A673 (cell line): ENCODE measurements at regions not wholly inside any gene's neighbourhood (a gene's known extent, or its start where the extent isn't known, plus 50 kb on each side); places are given as distances from the start of the nearest gene placed in this dataset.

Source experiments
- BruUV-seq: library from RNA; stranded (reverse); fragments of 400-500 nt; replicated peaks from 2 replicates; lab custom pipeline; 2021; lab: Mats Ljungman, UMichigan
- CTCF ChIA-PET: fragments of 300-600 bp; sonication (Branson Sonifier 250); formaldehyde crosslinking; loops from one replicate; lab custom pipeline; 2022; ENCODE audit warnings: antibody characterized with exemption; lab: Charles Lee
- POLR2A ChIA-PET: fragments of 300-600 bp; sonication (Branson Sonifier 250); formaldehyde crosslinking; loops from one replicate; lab custom pipeline; 2022; ENCODE audit warnings: antibody characterized with exemption; ENCODE audit not compliant: low non-redundant PET; lab: Charles Lee
- DNase-seq: peaks from one replicate; pipeline ENCODE4 v3.0.0-alpha.2; 2015; ENCODE audit warnings: low spot score
- H3K27ac ChIP-seq: fragments of 200-600 bp; sonication (generic); 2 replicates; pipeline ENCODE4 v1.5.1; 2016; ENCODE audit warnings: mixed run types, low read depth, mild to moderate bottlenecking, mixed read lengths, antibody characterized with exemption, low read length; ENCODE audit not compliant: poor library complexity, severe bottlenecking
- H3K27me3 ChIP-seq: fragments of 200-600 bp; sonication (generic); replicated peaks from 2 replicates; pipeline ENCODE4 v1.6.1; 2017; ENCODE audit warnings: mixed run types, low read depth, mild to moderate bottlenecking, mixed read lengths, antibody characterized with exemption, low read length; ENCODE audit not compliant: insufficient read depth, poor library complexity
- H3K36me3 ChIP-seq: fragments of 200-600 bp; sonication (generic); 2 replicates; pipeline ENCODE4 v1.6.1; 2016; ENCODE audit warnings: mixed run types, mild to moderate bottlenecking, mixed read lengths, antibody characterized with exemption, low read length; ENCODE audit not compliant: insufficient read depth, poor library complexity, severe bottlenecking
- H3K4me1 ChIP-seq: fragments of 200-600 bp; sonication (generic); 2 replicates; pipeline ENCODE4 v1.6.1; 2017; ENCODE audit warnings: mixed run types, mild to moderate bottlenecking, mixed read lengths, antibody characterized with exemption, low read length; ENCODE audit not compliant: insufficient read depth, poor library complexity, severe bottlenecking
- H3K4me3 ChIP-seq: fragments of 200-600 bp; sonication (generic); 2 replicates; pipeline ENCODE4 v1.5.1; 2016; ENCODE audit warnings: low read depth, mixed run types, mild to moderate bottlenecking, mixed read lengths, low read length; ENCODE audit not compliant: poor library complexity, severe bottlenecking
- H3K9me3 ChIP-seq: fragments of 200-600 bp; sonication (generic); 2 replicates; pipeline ENCODE4 v1.6.1; 2016; ENCODE audit warnings: mixed run types, low read depth, mild to moderate bottlenecking, mixed read lengths, antibody characterized with exemption, low read length; ENCODE audit not compliant: poor library complexity, severe bottlenecking
- CTCF ChIP-seq: fragments of 300-800, 200-600 bp; sonication (generic); conservative IDR thresholded peaks from 2 replicates; pipeline ENCODE4 v1.5.1; 2017; ENCODE audit warnings: low read depth, mild to moderate bottlenecking, antibody characterized with exemption, low read length, moderate library complexity, mixed read lengths
- EZH2 ChIP-seq: fragments of 200-600 bp; sonication (generic); IDR thresholded peaks from 2 replicates; pipeline ENCODE4 v1.6.1; 2017; ENCODE audit warnings: borderline replicate concordance, low read depth, mild to moderate bottlenecking, mixed read lengths, antibody characterized with exemption, low read length; ENCODE audit not compliant: poor library complexity, severe bottlenecking
- intact Hi-C: fragments of 100-400 bp; cut with micrococcal nuclease; formaldehyde crosslinking; loops from one replicate; pipeline ENCODE4 v1.10.0; 2022; ENCODE audit not compliant: unreplicated experiment

- H3K9me3 ChIP-seq = no peaks in the 10 kb centered on the region
- no peak overlapping the region for H3K27ac ChIP-seq
- H3K36me3 ChIP-seq = no peaks in the 10 kb centered on the region
- DNase-seq = no peak
- no peak overlapping the region for H3K4me3 ChIP-seq
- no peaks in the 10 kb centered on the region for H3K4me1 ChIP-seq
- no peak for TF ChIP-seq EZH2
- no peak for TF ChIP-seq CTCF
- intact Hi-C loops = no loop called here
- ChIA-PET POLR2A (no interaction called here), CTCF (no interaction called here)
- BruUV-seq = no TSS peak
- no peaks in the 10 kb centered on the region for H3K27me3 ChIP-seq
Measured at GRCh38 chr12:124171231-124171979, 123.5 kb upstream of the RFLNA start.

DNA sequence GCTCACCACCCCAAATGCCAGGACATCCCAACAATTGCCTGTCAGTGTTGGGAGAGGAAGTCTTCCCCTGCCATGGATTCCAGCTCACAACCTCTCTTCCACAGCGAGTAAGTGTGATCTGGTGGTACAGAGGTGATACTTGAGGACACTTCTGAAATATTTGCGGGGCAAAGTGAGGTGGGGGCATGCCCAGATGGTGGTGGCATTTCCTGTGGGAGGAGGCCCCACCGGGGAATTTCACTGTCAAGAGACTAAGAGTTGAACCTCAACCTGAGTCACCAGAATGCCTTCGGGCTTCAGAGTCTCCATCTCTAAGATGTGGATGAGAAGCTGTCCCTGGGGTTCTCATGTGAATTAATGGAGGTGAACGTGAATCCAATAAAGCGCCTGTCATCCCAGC is 122.3 kb upstream of the RFLNA start:
- DNase-seq = no peak
- POLR2A ChIA-PET = no interaction called here

GRCh38 chr12:124173692-124174091 is 121.2 kb upstream of the RFLNA start:
- no peak overlapping the region for H3K4me3 ChIP-seq
- no peak overlapping the region for H3K27ac ChIP-seq
- no peaks in the 10 kb centered on the region for H3K9me3 ChIP-seq
- no TSS peak for BruUV-seq
- H3K27me3 ChIP-seq = no peaks in the 10 kb centered on the region
- ChIA-PET CTCF (interaction anchor here (0.7 kb wide), 1 partner anchor 1601 kb away, joined by 4 read pairs; no protein-coding TSS in a partner anchor), POLR2A (no interaction called here)
- intact Hi-C loops = no loop called here
- TF ChIP-seq EZH2 = no peak
- no peaks in the 10 kb centered on the region for H3K36me3 ChIP-seq
- no peaks in the 10 kb centered on the region for H3K4me1 ChIP-seq
- no peak for DNase-seq

More for the DNA sequence above, 122.3 kb upstream of the RFLNA start:
- Histone ChIP-seq H3K27me3 (no peaks in the 10 kb centered on the region), H3K4me3 (no peak overlapping the region), H3K9me3 (no peaks in the 10 kb centered on the region), H3K27ac (no peak overlapping the region), H3K36me3 (no peaks in the 10 kb centered on the region), H3K4me1 (no peaks in the 10 kb centered on the region)
- intact Hi-C loops = no loop called here
- no TSS peak for BruUV-seq
- TF ChIP-seq CTCF (no peak), EZH2 (no peak)
- CTCF ChIA-PET = no interaction called here
